Stimulated activated naive CD8-positive, alpha-beta T cell treated with anti-CD3 and anti-CD28 coated beads, Interleukin-15, amount 100 ng/mL, for 72 hours (primary cell): ENCODE measurements at regions not wholly inside any gene's neighbourhood (a gene's known extent, or its start where the extent isn't known, plus 50 kb on each side); places are given as distances from the start of the nearest gene placed in this dataset.

Experiments
- ATAC-seq: fragments of 150-1000 bp; cut with Tn5 transposase; 2 replicates; pipeline ENCODE4 v1.10.0; 2021; ENCODE audit warnings: mild to moderate bottlenecking, moderate library complexity
- DNase-seq, 2 donors: peaks; one replicate each; pipeline ENCODE4 v3.0.0; 2021 to 2022
- H3K27ac Mint-ChIP-seq, 2 donors: one replicate each; pipeline ENCODE4 v1.8.0; 2022; ENCODE audit warnings: mild to moderate bottlenecking in 2 of 2, mixed read lengths in 2 of 2, moderate library complexity in 2 of 2
- H3K27me3 Mint-ChIP-seq: one replicate; pipeline ENCODE4 v1.8.0; 2022; ENCODE audit warnings: mixed read lengths
- H3K4me1 Mint-ChIP-seq: one replicate; pipeline ENCODE4 v1.8.0; 2022; ENCODE audit warnings: mild to moderate bottlenecking, mixed read lengths
- H3K4me3 Mint-ChIP-seq, 2 donors: one replicate each; pipeline ENCODE4 v1.8.0; 2022; ENCODE audit warnings: mild to moderate bottlenecking in 2 of 2, mixed read lengths in 2 of 2, moderate library complexity in 1 of 2
- H3K9me3 Mint-ChIP-seq, 2 donors: one replicate each; pipeline ENCODE4 v1.8.0; 2022; ENCODE audit warnings: mixed read lengths in 2 of 2

DNA sequence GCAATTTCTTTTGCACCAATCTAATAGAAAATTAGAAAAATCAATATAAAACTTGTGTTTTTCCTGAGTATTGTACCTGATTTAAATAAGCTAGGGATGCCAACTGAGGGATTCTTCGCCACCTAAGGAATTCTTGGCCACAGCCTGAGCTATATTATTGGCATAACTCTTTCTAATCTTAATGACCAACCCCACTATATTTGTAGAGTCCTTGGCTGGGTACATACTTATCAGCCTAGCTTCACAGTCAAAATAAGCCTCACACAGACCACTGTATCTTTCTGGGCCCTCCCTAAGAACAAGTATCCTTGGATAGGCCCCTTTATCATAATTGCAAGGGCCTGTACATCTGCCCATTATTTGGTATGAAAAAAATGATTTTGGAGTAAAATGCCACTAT lies 247.1 kb downstream of the DUSP6 start:
- Mint-ChIP-seq H3K27me3 (peaks cover 9% of the 10 kb centered on the region), H3K4me3 (no peak overlapping the region)

DNA sequence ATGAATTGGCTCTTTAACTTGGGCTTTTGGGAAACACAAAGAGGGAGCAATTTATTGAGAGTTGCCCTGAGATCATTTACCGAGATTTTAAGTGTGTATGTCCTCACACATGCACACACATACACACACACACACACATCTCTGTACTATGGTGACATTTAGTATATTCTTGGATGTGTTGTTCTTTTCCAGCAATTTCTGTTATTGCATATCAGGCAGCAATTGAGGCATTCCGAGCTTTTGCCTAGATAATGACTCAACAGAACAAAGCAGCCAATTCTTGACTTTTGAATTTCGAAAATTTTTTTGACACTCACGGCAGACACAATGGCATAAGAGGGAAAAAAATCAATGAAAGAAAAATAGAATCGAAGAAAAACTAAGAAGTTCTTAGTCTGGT lies 248.5 kb downstream of the DUSP6 start:
- DNase-seq (no peak), ATAC-seq (no peak)
- no peaks in the 10 kb centered on the region for H3K4me1 Mint-ChIP-seq
- H3K27ac Mint-ChIP-seq: no peak overlapping the region
- H3K9me3 Mint-ChIP-seq: no peaks in the 10 kb centered on the region
- peaks cover 13% of the 10 kb centered on the region for H3K27me3 Mint-ChIP-seq
- no peak overlapping the region for H3K4me3 Mint-ChIP-seq

More for the DNA sequence above, 247.1 kb downstream of the DUSP6 start:
- ATAC-seq: no peak
- Mint-ChIP-seq H3K9me3 (no peaks in the 10 kb centered on the region), H3K27ac (no peak overlapping the region), H3K4me1 (no peaks in the 10 kb centered on the region)
- no peak for DNase-seq

DNA sequence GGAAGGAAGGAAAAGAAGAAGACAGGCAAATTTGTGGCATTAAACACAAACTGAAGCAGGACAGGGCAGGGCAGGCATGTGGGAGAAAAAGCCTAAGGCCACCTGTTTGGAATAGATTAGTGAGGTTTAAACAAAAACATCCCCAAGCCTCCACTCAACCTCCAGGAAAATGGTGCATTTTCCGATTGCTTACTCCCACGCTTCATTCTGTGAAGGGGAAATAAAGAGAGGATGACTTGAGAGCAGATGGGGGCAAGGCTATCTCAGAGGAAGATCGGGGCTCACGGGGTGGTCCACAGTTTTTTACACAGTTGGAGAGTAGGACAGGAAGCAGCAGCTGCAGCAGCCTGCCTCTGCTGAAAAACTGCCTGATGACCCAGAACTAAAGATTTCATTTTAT lies 250.9 kb downstream of the DUSP6 start:
- no peak overlapping the region for H3K27ac Mint-ChIP-seq
- H3K4me3 Mint-ChIP-seq: no peak overlapping the region
- no peaks in the 10 kb centered on the region for H3K9me3 Mint-ChIP-seq
- H3K27me3 Mint-ChIP-seq: peaks cover 13% of the 10 kb centered on the region
- DNase-seq (no peak), ATAC-seq (no peak)
- no peaks in the 10 kb centered on the region for H3K4me1 Mint-ChIP-seq

GRCh38 chr12:89098441-89099112 lies 253.7 kb downstream of the DUSP6 start:
- ATAC-seq: no peak
- no peak for DNase-seq
- peaks cover 0 to 2% of the 10 kb centered on the region in 2 donors for H3K9me3 Mint-ChIP-seq
- no peak overlapping the region for H3K27ac Mint-ChIP-seq
- H3K27me3 Mint-ChIP-seq: peaks cover 13% of the 10 kb centered on the region
- H3K4me1 Mint-ChIP-seq: no peaks in the 10 kb centered on the region
- no peak overlapping the region for H3K4me3 Mint-ChIP-seq

- DNase-seq (no peak), ATAC-seq (peak; percentile 49)
- Mint-ChIP-seq H3K9me3 (peaks cover 19 to 21% of the 10 kb centered on the region in 2 donors), H3K27me3 (peaks cover 11% of the 10 kb centered on the region), H3K4me1 (peaks cover 6% of the 10 kb centered on the region), H3K27ac (no peak overlapping the region), H3K4me3 (no peak overlapping the region)
Measured at GRCh38 chr12:89092297-89092696, 260.0 kb downstream of the DUSP6 start.

GRCh38 chr12:89091293-89091841 lies 260.9 kb downstream of the DUSP6 start:
- DNase-seq: no peak
- Mint-ChIP-seq H3K4me3 (no peak overlapping the region), H3K4me1 (peaks cover 6% of the 10 kb centered on the region), H3K27ac (no peak overlapping the region), H3K27me3 (peaks cover 15% of the 10 kb centered on the region), H3K9me3 (peaks cover 19 to 21% of the 10 kb centered on the region in 2 donors)
- ATAC-seq: no peak

- peaks cover 18% of the 10 kb centered on the region for H3K27me3 Mint-ChIP-seq
- H3K9me3 Mint-ChIP-seq: peaks cover 19 to 21% of the 10 kb centered on the region in 2 donors
- ATAC-seq: no peak
- DNase-seq: no peak
- no peak overlapping the region for H3K4me3 Mint-ChIP-seq
- H3K4me1 Mint-ChIP-seq: peaks cover 6% of the 10 kb centered on the region
- H3K27ac Mint-ChIP-seq: no peak overlapping the region
Measured at GRCh38 chr12:89089264-89089663, 263.0 kb downstream of the DUSP6 start.

- Mint-ChIP-seq H3K9me3 (peaks cover 16 to 19% of the 10 kb centered on the region in 2 donors), H3K27me3 (peaks cover 30% of the 10 kb centered on the region), H3K27ac (peak overlapping the region in 1 of 2 donors; percentile 20), H3K4me3 (no peak overlapping the region), H3K4me1 (peaks cover 6% of the 10 kb centered on the region)
- ATAC-seq: no peak
- DNase-seq: no peak
Measured at GRCh38 chr12:89087876-89088275, 264.4 kb downstream of the DUSP6 start.

- Mint-ChIP-seq H3K27me3 (peaks cover 30% of the 10 kb centered on the region), H3K4me3 (no peak overlapping the region), H3K9me3 (peaks cover 16 to 17% of the 10 kb centered on the region in 2 donors), H3K4me1 (peaks cover 5% of the 10 kb centered on the region), H3K27ac (no peak overlapping the region)
- ATAC-seq (no peak), DNase-seq (no peak)
Measured at GRCh38 chr12:89087149-89087825, 265.0 kb downstream of the DUSP6 start.

DNA sequence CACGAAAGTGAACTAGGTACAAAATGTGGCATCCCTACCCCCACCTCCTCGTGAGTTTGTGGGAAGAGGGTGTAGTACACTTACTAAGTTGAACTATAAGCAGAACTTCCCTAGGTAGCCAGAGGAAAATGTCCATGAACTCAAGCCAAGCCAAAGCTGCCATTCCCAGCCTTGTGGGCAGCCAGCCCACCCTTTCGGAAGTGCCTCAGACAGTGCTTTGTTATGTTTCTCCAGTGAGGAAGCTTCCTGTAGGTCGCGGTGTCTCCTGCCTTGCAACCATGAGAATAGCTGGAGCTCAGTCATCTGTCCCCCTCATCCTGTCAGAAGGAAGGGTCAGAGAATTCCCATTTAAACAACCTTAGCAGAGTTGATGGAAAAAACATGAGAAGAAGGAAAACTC lies 266.9 kb downstream of the DUSP6 start:
- peaks cover 3 to 7% of the 10 kb centered on the region in 2 donors for H3K9me3 Mint-ChIP-seq
- peaks cover 10% of the 10 kb centered on the region for H3K4me1 Mint-ChIP-seq
- DNase-seq: no peak
- no peak overlapping the region for H3K4me3 Mint-ChIP-seq
- no peak overlapping the region for H3K27ac Mint-ChIP-seq
- peaks cover 45% of the 10 kb centered on the region for H3K27me3 Mint-ChIP-seq
- ATAC-seq: no peak

GRCh38 chr12:89084751-89085150 lies 267.6 kb downstream of the DUSP6 start:
- H3K9me3 Mint-ChIP-seq: peaks cover 0 to 4% of the 10 kb centered on the region in 2 donors
- peaks cover 10% of the 10 kb centered on the region for H3K4me1 Mint-ChIP-seq
- DNase-seq: no peak
- ATAC-seq: no peak
- H3K4me3 Mint-ChIP-seq: no peak overlapping the region
- H3K27me3 Mint-ChIP-seq: peaks cover 45% of the 10 kb centered on the region
- no peak overlapping the region for H3K27ac Mint-ChIP-seq

DNA sequence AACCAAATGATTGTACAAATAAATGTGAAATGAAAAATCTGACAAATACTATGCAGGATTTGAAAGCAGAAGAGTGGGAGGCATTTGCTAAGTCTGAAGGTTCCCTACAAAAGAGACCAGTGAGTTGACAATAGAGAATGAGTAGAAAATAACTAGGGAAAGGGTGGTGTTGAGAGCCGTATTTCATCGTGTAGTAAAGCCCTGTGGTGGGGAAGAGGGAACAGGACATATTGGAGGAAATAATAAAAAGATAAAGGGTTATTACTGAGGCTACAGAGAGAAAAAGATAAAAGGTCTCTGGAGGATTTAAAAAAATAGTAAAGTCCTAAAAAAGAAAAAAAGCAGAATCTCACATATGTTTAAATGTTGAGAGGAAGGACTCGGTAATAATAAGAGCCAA lies 268.8 kb downstream of the DUSP6 start:
- no peak overlapping the region for H3K27ac Mint-ChIP-seq
- peaks cover 10% of the 10 kb centered on the region for H3K4me1 Mint-ChIP-seq
- H3K27me3 Mint-ChIP-seq: peaks cover 45% of the 10 kb centered on the region
- ATAC-seq (no peak), DNase-seq (no peak)
- peaks cover 0 to 4% of the 10 kb centered on the region in 2 donors for H3K9me3 Mint-ChIP-seq
- no peak overlapping the region for H3K4me3 Mint-ChIP-seq

DNA sequence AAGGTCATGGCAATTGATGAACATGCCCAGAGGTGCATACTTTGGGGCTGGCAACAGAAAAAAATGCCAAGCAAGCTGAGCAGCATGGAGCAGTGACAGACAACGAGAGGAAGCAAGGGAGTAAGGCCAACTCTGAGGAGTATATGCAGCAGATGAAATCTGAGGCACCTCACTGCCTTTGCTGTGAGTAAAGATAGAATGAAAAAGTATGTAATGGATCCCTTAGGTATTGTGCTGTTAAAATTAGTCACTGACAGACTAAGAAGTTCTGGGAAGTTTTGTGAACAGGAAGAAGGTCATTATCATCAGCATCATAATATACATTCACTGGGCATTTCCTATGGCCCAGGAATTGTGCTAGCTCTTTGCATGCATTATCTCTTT lies 269.9 kb downstream of the DUSP6 start:
- H3K27ac Mint-ChIP-seq: no peak overlapping the region
- ATAC-seq: no peak
- peaks cover 10% of the 10 kb centered on the region for H3K4me1 Mint-ChIP-seq
- no peak overlapping the region for H3K4me3 Mint-ChIP-seq
- peaks cover 34% of the 10 kb centered on the region for H3K27me3 Mint-ChIP-seq
- no peak for DNase-seq
- no peaks in the 10 kb centered on the region for H3K9me3 Mint-ChIP-seq

DNA sequence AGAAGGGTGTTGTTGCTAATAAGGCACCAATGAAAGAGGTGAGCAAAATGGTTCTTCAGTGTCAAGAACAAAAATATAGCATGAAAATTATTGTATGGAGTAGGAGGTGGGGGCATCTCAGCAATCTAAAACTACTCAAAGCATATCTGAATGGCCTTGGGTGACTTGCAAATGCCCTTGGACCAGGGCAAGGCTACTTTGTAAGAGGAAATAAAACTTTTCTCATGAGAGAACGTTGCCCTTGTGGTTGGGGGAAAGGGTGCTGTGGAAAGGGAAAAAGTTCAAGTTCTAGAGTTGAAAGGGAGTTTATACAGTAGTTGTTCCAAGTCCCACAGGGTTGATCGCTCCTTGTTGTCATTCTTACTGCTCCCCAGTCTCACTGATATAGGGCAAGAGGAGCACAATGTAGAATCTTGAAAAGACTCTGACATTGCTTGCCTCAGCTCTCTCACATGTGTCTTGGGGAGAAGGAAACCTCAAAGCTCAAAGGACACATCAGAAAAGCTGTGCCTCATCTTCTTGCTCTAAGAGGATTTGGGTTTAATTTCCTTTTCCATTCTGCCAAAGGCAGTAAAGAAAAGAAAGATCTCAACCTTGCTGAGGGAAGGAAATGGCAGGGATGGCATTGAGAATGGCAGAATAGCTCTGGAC lies 270.5 kb downstream of the DUSP6 start:
- Mint-ChIP-seq H3K27ac (no peak overlapping the region), H3K9me3 (no peaks in the 10 kb centered on the region), H3K27me3 (peaks cover 30% of the 10 kb centered on the region), H3K4me3 (no peak overlapping the region), H3K4me1 (peaks cover 10% of the 10 kb centered on the region)
- ATAC-seq: no peak
- no peak for DNase-seq

DNA sequence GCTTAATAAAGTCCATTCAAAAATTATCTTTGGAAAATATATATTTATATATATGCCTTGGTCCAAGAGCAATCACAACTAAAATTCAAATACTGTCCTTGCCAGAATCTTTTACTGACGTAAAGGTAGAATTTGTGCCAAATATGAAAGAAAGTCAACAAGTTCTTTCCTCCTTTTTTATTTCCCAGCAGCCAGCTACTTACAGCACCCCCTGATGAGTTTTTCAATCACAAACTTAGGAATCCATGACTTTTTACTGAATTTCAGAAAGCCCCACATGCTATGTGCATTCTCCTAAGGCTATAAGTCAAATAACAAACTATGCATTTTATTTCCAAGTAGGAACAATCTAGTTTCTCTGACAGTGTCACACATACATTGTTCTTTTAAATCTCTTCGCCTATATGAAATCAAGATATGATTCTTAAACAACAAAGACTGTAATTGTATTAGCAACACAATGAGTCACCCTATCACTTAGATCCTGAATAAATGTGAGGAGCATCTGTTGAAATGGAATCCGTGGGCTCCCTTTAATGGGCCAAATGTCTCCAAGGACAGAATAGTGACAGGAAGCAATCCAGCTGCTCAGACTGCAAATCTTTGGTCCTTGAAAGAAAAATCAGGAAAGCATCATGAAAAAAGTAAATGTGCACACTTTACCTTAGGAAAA lies 271.4 kb downstream of the DUSP6 start:
- DNase-seq (no peak), ATAC-seq (no peak)
- H3K4me1 Mint-ChIP-seq: peaks cover 10% of the 10 kb centered on the region
- H3K27me3 Mint-ChIP-seq: peaks cover 30% of the 10 kb centered on the region
- no peak overlapping the region for H3K4me3 Mint-ChIP-seq
- no peaks in the 10 kb centered on the region for H3K9me3 Mint-ChIP-seq
- no peak overlapping the region for H3K27ac Mint-ChIP-seq
